PC-3 (cell line): ENCODE measurements at regions not wholly inside any gene's neighbourhood (a gene's known extent, or its start where the extent isn't known, plus 50 kb on each side); places are given as distances from the start of the nearest gene placed in this dataset.

Source experiments
- ATAC-seq: fragments of 200-7000 bp; cut with Tn5 transposase; 2 replicates; pipeline ENCODE4 v1.9.1; 2020; ENCODE audit warnings: mild to moderate bottlenecking, moderate library complexity
- BruUV-seq: library from RNA; stranded (reverse); fragments of 400-500 nt; replicated peaks from 2 replicates; lab custom pipeline; 2021; lab: Mats Ljungman, UMichigan
- CTCF ChIA-PET: fragments of 300-600 bp; sonication (Branson Sonifier 250); formaldehyde crosslinking; loops from one replicate; lab custom pipeline; 2022; ENCODE audit warnings: antibody characterized with exemption; lab: Charles Lee
- POLR2A ChIA-PET: fragments of 300-600 bp; sonication (Branson Sonifier 250); formaldehyde crosslinking; loops from one replicate; lab custom pipeline; 2022; ENCODE audit warnings: antibody characterized with exemption; ENCODE audit not compliant: unreplicated experiment; lab: Charles Lee
- DNase-seq: peaks from one replicate; pipeline ENCODE4 v3.0.0-alpha.2; 2015
- H2AFZ ChIP-seq: fragments of 300-600 bp; sonication (generic); 2 replicates; pipeline ENCODE4 v1.6.0; 2016; ENCODE audit warnings: antibody characterized with exemption, low read length
- H3F3A ChIP-seq: fragments of 300-600 bp; sonication (generic); one replicate; pipeline ENCODE4 v1.6.0; 2017; ENCODE audit warnings: antibody characterized with exemption, low read length, control low read depth, mild to moderate bottlenecking; ENCODE audit not compliant: unreplicated experiment
- H3K27ac ChIP-seq: fragments of 300-600 bp; sonication (generic); 2 replicates; pipeline ENCODE4 v1.5.1; 2016; ENCODE audit warnings: mild to moderate bottlenecking, low read length
- H3K27me3 ChIP-seq: fragments of 300-600 bp; sonication (generic); 2 replicates; pipeline ENCODE4 v1.6.1; 2016; ENCODE audit warnings: low read length, mixed read lengths
- H3K36me3 ChIP-seq: fragments of 300-600 bp; sonication (generic); 2 replicates; pipeline ENCODE4 v1.6.1; 2016; ENCODE audit warnings: low read depth, mixed run types, low read length, mixed read lengths
- H3K4me1 ChIP-seq: fragments of 300-600 bp; sonication (generic); 2 replicates; pipeline ENCODE4 v1.5.1; 2016; ENCODE audit warnings: low read length; ENCODE audit not compliant: insufficient read depth
- H3K4me2 ChIP-seq: fragments of 300-600 bp; sonication (generic); 2 replicates; pipeline ENCODE4 v1.6.0; 2016; ENCODE audit warnings: low read length
- H3K4me3 ChIP-seq: fragments of 300-600 bp; sonication (generic); 2 replicates; pipeline ENCODE4 v1.5.1; 2016; ENCODE audit warnings: mild to moderate bottlenecking, low read length, mixed read lengths
- H3K79me2 ChIP-seq: fragments of 300-600 bp; sonication (generic); 2 replicates; pipeline ENCODE4 v1.6.1; 2017; ENCODE audit warnings: low read length, mixed read lengths
- H3K9ac ChIP-seq: fragments of 300-600 bp; sonication (generic); 2 replicates; pipeline ENCODE4 v1.6.0; 2016; ENCODE audit warnings: mild to moderate bottlenecking, low read length
- H3K9me2 ChIP-seq: fragments of 300-600 bp; sonication (generic); replicated peaks from 2 replicates; pipeline ENCODE4 v1.6.1; 2016; ENCODE audit warnings: mixed run types, low read length, mixed read lengths
- H3K9me3 ChIP-seq: fragments of 300-600 bp; sonication (generic); 2 replicates; pipeline ENCODE4 v1.6.1; 2016; ENCODE audit warnings: low read length, mixed read lengths
- H4K20me1 ChIP-seq: fragments of 300-600 bp; sonication (generic); 2 replicates; pipeline ENCODE4 v1.6.1; 2016; ENCODE audit warnings: low read length, mixed read lengths
- CTCF ChIP-seq: fragments of 300-600 bp; sonication (generic); conservative IDR thresholded peaks from 2 replicates; pipeline ENCODE4 v1.5.1; 2017; ENCODE audit warnings: antibody characterized with exemption, low read depth, mild to moderate bottlenecking, low read length
- EZH2 ChIP-seq: fragments of 300-600 bp; sonication (generic); IDR thresholded peaks from one replicate; pipeline ENCODE4 v1.6.1; 2017; ENCODE audit warnings: antibody characterized with exemption, mild to moderate bottlenecking, low read length; ENCODE audit not compliant: unreplicated experiment
- EZH2phosphoT487 ChIP-seq: fragments of 300-600 bp; sonication (generic); IDR thresholded peaks from 2 replicates; pipeline ENCODE4 v1.6.1; 2018; ENCODE audit warnings: mild to moderate bottlenecking, antibody characterized with exemption, low read length, borderline replicate concordance
- intact Hi-C: fragments of 100-400 bp; cut with micrococcal nuclease; formaldehyde crosslinking; loops from 2 replicates; pipeline ENCODE4 v1.9.0; 2023

DNA sequence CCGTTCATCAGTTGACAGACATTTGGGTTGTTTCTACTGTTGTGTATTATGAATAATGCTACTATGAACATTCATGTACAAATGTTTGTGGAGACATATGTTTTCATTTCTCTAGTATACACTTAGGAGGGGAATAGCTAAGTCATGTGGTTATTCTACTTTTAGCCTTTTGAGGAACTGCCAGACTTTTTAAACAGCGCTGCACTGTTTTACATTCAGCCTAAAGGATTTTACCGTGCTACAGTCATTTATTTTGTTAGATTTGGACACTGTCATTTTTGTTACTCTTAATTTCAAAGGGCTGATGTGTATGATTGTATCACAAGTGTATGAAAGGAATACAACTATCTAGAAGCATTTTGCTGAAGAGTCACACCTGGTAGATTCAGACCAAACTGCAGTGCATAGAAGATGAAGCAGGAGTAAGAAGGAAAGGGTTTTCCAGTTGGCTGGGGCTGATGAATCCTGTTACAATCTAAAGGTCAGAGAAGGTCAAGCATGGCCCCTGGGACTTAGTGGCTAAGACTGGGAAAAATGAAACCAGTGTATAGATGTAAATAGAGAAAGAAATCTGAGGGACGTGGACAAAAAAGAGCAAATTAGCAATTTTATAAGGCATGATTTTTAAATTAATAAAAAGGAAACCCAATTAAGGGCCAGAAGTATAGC, 509.7 kb downstream of the PSAT1 start:
- Histone ChIP-seq H3K27me3 (no peaks in the 10 kb centered on the region), H3K79me2 (no peaks in the 10 kb centered on the region), H3K4me3 (no peak overlapping the region), H3K4me2 (no peak overlapping the region), H2AFZ (no peak overlapping the region), H4K20me1 (no peaks in the 10 kb centered on the region), H3F3A (no peaks in the 10 kb centered on the region), H3K4me1 (peaks cover 4% of the 10 kb centered on the region; the same call in 1 of the 2 replicates), H3K9ac (no peak overlapping the region), H3K27ac (no peak overlapping the region), H3K9me3 (no peaks in the 10 kb centered on the region), H3K36me3 (no peaks in the 10 kb centered on the region), H3K9me2 (no peaks in the 10 kb centered on the region)
- no TSS peak for BruUV-seq
- intact Hi-C loops = no loop called here
- POLR2A ChIA-PET = no interaction called here
- DNase-seq (no peak), ATAC-seq (no peak)
- CTCF ChIA-PET = no interaction called here
- TF ChIP-seq CTCF (no peak), EZH2phosphoT487 (no peak), EZH2 (no peak)

- no peak for ATAC-seq
- H4K20me1 ChIP-seq = no peaks in the 10 kb centered on the region
- no TSS peak for BruUV-seq
These were observed 510.4 kb downstream of the PSAT1 start for GRCh38 chr9:78807286-78807685.

More at GRCh38 chr9:78807286-78807685, 510.4 kb downstream of the PSAT1 start:
- Histone ChIP-seq H3K36me3 (no peaks in the 10 kb centered on the region), H2AFZ (no peak overlapping the region), H3K9me3 (no peaks in the 10 kb centered on the region), H3K4me1 (peaks cover 11% of the 10 kb centered on the region), H3K4me3 (no peak overlapping the region), H3K9ac (no peak overlapping the region), H3K79me2 (no peaks in the 10 kb centered on the region), H3K4me2 (no peak overlapping the region), H3K9me2 (no peaks in the 10 kb centered on the region), H3K27me3 (no peaks in the 10 kb centered on the region), H3F3A (no peaks in the 10 kb centered on the region), H3K27ac (no peak overlapping the region)
- TF ChIP-seq EZH2phosphoT487 = no peak
- TF ChIP-seq CTCF = no peak
- ChIA-PET POLR2A (no interaction called here), CTCF (no interaction called here)
- intact Hi-C loops = no loop called here
- DNase-seq = no peak
